A172 (cell line): ENCODE measurements at regions not wholly inside any gene's neighbourhood (a gene's known extent, or its start where the extent isn't known, plus 50 kb on each side); places are given as distances from the start of the nearest gene placed in this dataset.
A peak's percentile ranks its signal among the peaks of the same experiment; 100 is the strongest.
"Not testable (repeated sequence)": the region's sequence is repeated elsewhere in the genome, so short reads cannot be mapped to it uniquely, and the experiment has no call there.

ENCODE experiments used
- DNase-seq: peaks from one replicate; pipeline ENCODE4 v3.0.0-alpha.2; 2015; ENCODE audit warnings: low spot score

GRCh38 chr21:35801391-35801790 lies 258.9 kb downstream of the SETD4 start:
- DNase-seq = no peak

GRCh38 chr21:35800796-35801385 lies 259.4 kb downstream of the SETD4 start:
- DNase-seq = not testable (repeated sequence)

- no peak for DNase-seq
Measured at GRCh38 chr21:35796844-35797243, 263.5 kb downstream of the SETD4 start.

GRCh38 chr21:35794527-35794926 lies 265.8 kb downstream of the SETD4 start:
- DNase-seq = not testable (repeated sequence)

- DNase-seq = no peak
Measured at GRCh38 chr21:35792569-35793305, 267.6 kb downstream of the SETD4 start.

GRCh38 chr21:35791541-35792325 lies 268.6 kb downstream of the SETD4 start:
- no peak for DNase-seq

- no peak for DNase-seq
Measured at GRCh38 chr21:35783721-35784120, 276.6 kb downstream of the SETD4 start.

GRCh38 chr21:35782667-35783066 lies 277.7 kb downstream of the SETD4 start:
- no peak for DNase-seq

GRCh38 chr21:35780983-35781382 lies 279.3 kb downstream of the SETD4 start:
- DNase-seq = no peak

- peak; percentile 89 for DNase-seq
Measured at GRCh38 chr21:35779690-35780570, 280.4 kb downstream of the SETD4 start.

GRCh38 chr21:35779167-35779566 lies 281.2 kb downstream of the SETD4 start:
- no peak for DNase-seq

- no peak for DNase-seq
Measured at GRCh38 chr21:35777081-35777480, 283.2 kb downstream of the SETD4 start.

GRCh38 chr21:35775778-35776544 lies 284.4 kb downstream of the SETD4 start:
- no peak for DNase-seq

GRCh38 chr21:35770101-35770945 lies 290.0 kb downstream of the SETD4 start:
- no peak for DNase-seq

GRCh38 chr21:35768187-35768586 lies 292.1 kb downstream of the SETD4 start:
- DNase-seq = no peak

- no peak for DNase-seq
Measured at GRCh38 chr21:35764586-35764985, 295.7 kb downstream of the SETD4 start.

GRCh38 chr21:35764077-35764476 lies 296.2 kb downstream of the SETD4 start:
- no peak for DNase-seq

- DNase-seq = no peak
Measured at GRCh38 chr21:35754583-35754982, 305.7 kb downstream of the SETD4 start.

- DNase-seq = no peak
Measured at GRCh38 chr21:35753308-35753707, 307.0 kb downstream of the SETD4 start.

- DNase-seq = no peak
Measured at GRCh38 chr21:35751171-35751570, 309.2 kb downstream of the SETD4 start.
